K562 (cell line): ENCODE measurements at regions not wholly inside any gene's neighbourhood (a gene's known extent, or its start where the extent isn't known, plus 50 kb on each side); places are given as distances from the start of the nearest gene placed in this dataset.

ENCODE experiments used
- ATAC-seq: fragments of 200-7000 bp; cut with Tn5 transposase; 3 replicates; pipeline ENCODE4 v1.9.1; 2020; ENCODE audit warnings: moderate library complexity
- BruUV-seq: library from RNA; stranded (reverse); fragments of 400-500 nt; replicated peaks from 2 replicates; lab custom pipeline; 2021; lab: Mats Ljungman, UMichigan
- CTCF ChIA-PET: fragments of 300-600 bp; formaldehyde crosslinking; extraction: SDS; loops from one replicate; lab custom pipeline; 2021; ENCODE audit warnings: low intra/inter-chr PET ratio; lab: Yijun Ruan, JAX
- POLR2A ChIA-PET: fragments of 300-600, 350-650 bp; sonication (Branson Sonifier 250); formaldehyde crosslinking; extraction: SDS; loops from one replicate; lab custom pipeline; 2021; ENCODE audit warnings: antibody characterized with exemption, inconsistent platforms; lab: Yijun Ruan, JAX
- DNase-seq, 4 experiments: peaks; one replicate each; pipeline versions ENCODE4 v3.0.0 to v3.0.0-alpha.2; 2011 to 2018; ENCODE audit warnings: low spot score in 3 of 4, mixed read lengths in 3 of 4; ENCODE audit errors: extremely low read depth in 1 of 4
- FAIRE-seq: peaks from 2 replicates; lab custom pipeline; 2011; peaks lifted over from hg19 to GRCh38; lab: Jason Lieb, UNC
- H2AFZ ChIP-seq: 2 replicates; pipeline ENCODE4 v1.6.0; 2011; ENCODE audit warnings: low read depth, low read length, control low read depth, inconsistent platforms
- H3K27ac ChIP-seq: fragments of 200-600 bp; 3 replicates; pipeline ENCODE4 v1.8.0; 2011; ENCODE audit warnings: low read depth, mild to moderate bottlenecking, control low read depth, inconsistent platforms, low read length, moderate library complexity, mixed read lengths; ENCODE audit errors: extremely low read depth
- H3K27me3 ChIP-seq, 2 experiments: fragments of 300-600 bp in 1 of 2; 2 replicates in 1 of 2; 3 replicates in 1 of 2; pipeline versions ENCODE4 v1.6.0 to v1.8.0; 2011; ENCODE audit warnings: inconsistent platforms in 2 of 2, low read length in 2 of 2, mild to moderate bottlenecking in 1 of 2, mixed read lengths in 1 of 2, moderate library complexity in 1 of 2; ENCODE audit not compliant: control insufficient read depth in 2 of 2, insufficient read depth in 2 of 2
- H3K36me3 ChIP-seq: fragments of 300-600 bp; 3 replicates; pipeline ENCODE4 v1.8.0; 2011; ENCODE audit warnings: mild to moderate bottlenecking, low read length, inconsistent platforms; ENCODE audit not compliant: control insufficient read depth, insufficient read depth
- H3K4me1 ChIP-seq, 2 experiments: fragments of 200-600 bp in 1 of 2; replicated peaks in 1 of 2; 2 replicates in 1 of 2; 3 replicates in 1 of 2; pipeline versions ENCODE4 v1.5.1 to v1.8.0; 2011; ENCODE audit warnings: inconsistent platforms in 2 of 2, low read length in 2 of 2, mild to moderate bottlenecking in 1 of 2, mixed read lengths in 1 of 2, moderate library complexity in 1 of 2; ENCODE audit not compliant: control insufficient read depth in 2 of 2, insufficient read depth in 2 of 2
- H3K4me2 ChIP-seq: 2 replicates; pipeline ENCODE4 v1.6.1; 2011; ENCODE audit warnings: low read length, control low read depth, inconsistent platforms, mixed read lengths; ENCODE audit not compliant: insufficient read depth
- H3K4me3 ChIP-seq: fragments of 200-600 bp; sonication (generic), shearing (Covaris generic); 2 replicates; pipeline ENCODE4 v1.5.1; 2016; ENCODE audit warnings: control low read depth, inconsistent platforms
- H3K79me2 ChIP-seq: fragments of 200-600 bp; 3 replicates; pipeline ENCODE4 v1.8.0; 2011; ENCODE audit warnings: low read length, inconsistent platforms; ENCODE audit not compliant: control insufficient read depth, insufficient read depth
- H3K9ac ChIP-seq, 2 experiments: 2 replicates each; pipeline versions ENCODE4 v1.6.0 to v1.6.1; 2011; ENCODE audit warnings: low read depth in 2 of 2, low read length in 2 of 2, control low read depth in 1 of 2, inconsistent platforms in 1 of 2, mild to moderate bottlenecking in 1 of 2, mixed read lengths in 1 of 2; ENCODE audit not compliant: insufficient read depth in 1 of 2
- H3K9me1 ChIP-seq: one replicate; pipeline ENCODE4 v1.6.0; 2011; ENCODE audit warnings: inconsistent platforms, mild to moderate bottlenecking, low read length, moderate library complexity; ENCODE audit not compliant: control insufficient read depth, insufficient read depth
- H3K9me3 ChIP-seq: replicated peaks from 2 replicates; pipeline ENCODE4 v1.5.1; 2011; ENCODE audit warnings: low read depth, low read length, inconsistent platforms; ENCODE audit not compliant: control insufficient read depth, insufficient read depth
- H4K20me1 ChIP-seq: replicated peaks from 2 replicates; pipeline ENCODE4 v1.6.1; 2011; ENCODE audit warnings: low read length, inconsistent platforms, mixed read lengths; ENCODE audit not compliant: control insufficient read depth, insufficient read depth
- ETV6 ChIP-seq, 3 experiments: fragments of 150-350 bp in 1 of 3; sonication (generic) in 1 of 3; formaldehyde crosslinking in 1 of 3; IDR thresholded peaks; 2 replicates each; pipeline versions ENCODE4 v1.6.1 to v1.8.0; 2014 to 2022; ENCODE audit warnings: borderline replicate concordance in 2 of 3, low read depth in 2 of 3, antibody characterized with exemption in 1 of 3, low read length in 1 of 3, mild to moderate bottlenecking in 1 of 3, missing genetic modification reagents in 1 of 3
- KDM1A ChIP-seq, 2 experiments: fragments of 450-650 bp; IDR thresholded peaks; 2 replicates each; pipeline ENCODE4 v1.6.1; 2016; ENCODE audit warnings: mild to moderate bottlenecking in 2 of 2
- MAZ ChIP-seq, 2 experiments: fragments of 450-650 bp in 1 of 2; sonication (generic) in 1 of 2; formaldehyde crosslinking; IDR thresholded peaks in 1 of 2; conservative IDR thresholded peaks in 1 of 2; 2 replicates each; pipeline versions ENCODE4 v1.4.0 to v1.5.0; 2020; ENCODE audit warnings: mild to moderate bottlenecking in 1 of 2, missing genetic modification reagents in 1 of 2
- MCM5 ChIP-seq: fragments of 450-650 bp; IDR thresholded peaks from 2 replicates; pipeline ENCODE4 v1.6.1; 2016; ENCODE audit warnings: low read depth
- PHF21A ChIP-seq: fragments of 450-650 bp; IDR thresholded peaks from 2 replicates; pipeline ENCODE4 v1.6.1; 2017; ENCODE audit warnings: low read depth, borderline replicate concordance
- POLR2B ChIP-seq: fragments of 450-650 bp; IDR thresholded peaks from 2 replicates; pipeline ENCODE4 v1.6.1; 2018; ENCODE audit warnings: low read depth; ENCODE audit not compliant: partially characterized antibody
- PURB ChIP-seq: sonication (generic); formaldehyde crosslinking; IDR thresholded peaks from 2 replicates; pipeline ENCODE4 v1.9.0; 2021; ENCODE audit warnings: low read depth, mild to moderate bottlenecking, missing genetic modification reagents
- RBM15 ChIP-seq: fragments of 200-400 bp; formaldehyde crosslinking; IDR thresholded peaks from 2 replicates; pipeline ENCODE4 v1.6.1; 2018; ENCODE audit warnings: mild to moderate bottlenecking, low read length, moderate library complexity; ENCODE audit not compliant: insufficient read depth
- RHOXF2B ChIP-seq: fragments of 250-450 bp; sonication (Bioruptor Pico); conservative IDR thresholded peaks from 2 replicates; pipeline ENCODE4 v1.5.1; 2021
- SETDB1 ChIP-seq: IDR thresholded peaks from one replicate; pipeline ENCODE4 v1.6.1; 2012; ENCODE audit warnings: low read length, control low read depth, inconsistent platforms
- TARDBP ChIP-seq: fragments of 450-650 bp; IDR thresholded peaks from 2 replicates; pipeline ENCODE4 v1.6.1; 2016
- TCF7L2 ChIP-seq: fragments of 150-350 bp; IDR thresholded peaks from 2 replicates; pipeline ENCODE4 v1.6.1; 2016; ENCODE audit warnings: low read depth, mild to moderate bottlenecking, low read length, moderate library complexity
- TEAD4 ChIP-seq, 2 experiments: sonication (generic) in 1 of 2; formaldehyde crosslinking in 1 of 2; IDR thresholded peaks; 2 replicates each; pipeline versions ENCODE4 v1.6.1 to v1.8.0; 2012 to 2022; ENCODE audit warnings: borderline replicate concordance in 1 of 2, inconsistent platforms in 1 of 2, low read length in 1 of 2, mild to moderate bottlenecking in 1 of 2, missing genetic modification reagents in 1 of 2
- ZNF232 ChIP-seq: sonication (generic); formaldehyde crosslinking; IDR thresholded peaks from 2 replicates; pipeline ENCODE4 v1.8.0; 2022; ENCODE audit warnings: mild to moderate bottlenecking, missing genetic modification reagents
- ZNF717 ChIP-seq: fragments of 250-450 bp; sonication (Bioruptor Pico); IDR thresholded peaks from 2 replicates; pipeline ENCODE4 v1.5.0; 2021
- WGBS: fragments of 100-300 bp; shearing (Covaris generic); methylation state at CpG from one replicate; pipeline ENCODE4 v1.1.6; 2016; ENCODE audit warnings: low coverage, mixed read lengths; ENCODE audit not compliant: insufficient coverage; ENCODE audit errors: missing lambda C conversion rate; 5-methylcytosine and 5-hydroxymethylcytosine counted together
- in situ Hi-C: fragments of 300-500 bp; cut with MboI; formaldehyde crosslinking; loops from 4 replicates; pipeline ENCODE4 v1.15.0; 2018; ENCODE audit warnings: inconsistent platforms, mixed read lengths
- intact Hi-C: fragments of 100-400 bp; cut with micrococcal nuclease; formaldehyde crosslinking; loops from 2 replicates; pipeline ENCODE4 v1.14.2; 2022
- TF ChIP-seq, protein P1 (sequence below): fragments of 250-450 bp; sonication (Bioruptor Pico); IDR thresholded peaks from 2 replicates; pipeline ENCODE4 v1.5.0; 2022; ENCODE audit warnings: mild to moderate bottlenecking
- TF ChIP-seq, protein P2 (sequence below): sonication (generic); formaldehyde crosslinking; IDR thresholded peaks from 2 replicates; pipeline ENCODE4 v1.8.0; 2022; ENCODE audit warnings: missing genetic modification reagents, mild to moderate bottlenecking, borderline replicate concordance
- TF ChIP-seq, protein P3 (sequence below): fragments of 450-650 bp; formaldehyde crosslinking; IDR thresholded peaks from 2 replicates; pipeline ENCODE4 v1.4.0; 2020; ENCODE audit warnings: mild to moderate bottlenecking

DNA sequence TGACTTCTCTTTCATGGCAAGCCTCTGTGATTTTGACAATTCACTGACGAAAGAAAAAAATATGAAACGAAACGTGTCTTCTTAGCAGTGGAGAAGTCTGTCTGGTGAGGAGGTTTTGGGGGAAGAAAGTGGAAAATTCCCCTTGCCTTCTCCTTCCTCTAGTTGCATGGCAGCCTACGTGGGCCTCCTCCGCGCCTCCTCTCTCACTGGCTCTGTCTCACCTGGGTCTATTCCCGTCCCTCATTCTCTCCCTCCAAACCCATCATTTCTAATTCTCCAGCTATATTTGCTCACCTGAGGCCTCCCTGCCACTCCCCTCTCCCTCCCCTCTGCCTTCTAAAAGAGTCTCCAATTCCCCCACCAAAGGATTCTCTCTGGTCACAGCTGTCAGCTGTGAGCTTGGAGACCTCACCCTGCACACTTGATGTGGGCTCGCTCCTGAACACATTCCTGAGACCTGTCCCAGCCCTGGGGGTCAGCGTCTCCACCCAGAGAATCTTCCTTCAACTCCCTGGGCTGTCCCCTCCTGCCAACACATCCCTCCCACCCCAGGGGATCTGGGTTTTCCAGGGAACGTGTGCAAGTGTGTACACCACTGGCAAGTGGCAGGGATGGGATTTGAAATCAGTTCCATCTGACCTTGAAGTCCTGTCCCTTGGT is 159.6 kb upstream of the PMEPA1 start:
- H2AFZ ChIP-seq = no peak overlapping the region
- H3K4me3 ChIP-seq = no peak overlapping the region
- no peaks in the 10 kb centered on the region for H3K79me2 ChIP-seq
- no peaks in the 10 kb centered on the region for H4K20me1 ChIP-seq
- H3K9ac ChIP-seq = no peak overlapping the region
- TF ChIP-seq TCF7L2 (no peak), PURB (CRISPR knock-in tag) (no peak), ZNF232 (CRISPR knock-in tag) (no peak), PHF21A (no peak), ZNF717 (CRISPR knock-in tag) (no peak), RHOXF2B (no peak), SETDB1 (no peak), MCM5 (no peak), POLR2B (no peak), MAZ (CRISPR knock-in tag; conservative IDR thresholded peaks at IDR 0.05 in 1 of 2, IDR thresholded peaks at IDR 0.05 in 1 of 2) (no peak), ETV6 (IDR thresholded peaks at IDR 0.05; ENCODE audit: borderline replicate concordance in 1 of 2, low read depth in 2 of 2, low read length in 1 of 2) (no peak), ETV6 (CRISPR knock-in tag; IDR thresholded peaks at IDR 0.05; ENCODE audit: borderline replicate concordance) (no peak), RBM15 (no peak), KDM1A (IDR thresholded peaks at IDR 0.05) (no peak), TEAD4 (IDR thresholded peaks at IDR 0.05; ENCODE audit: low read length) (no peak), TEAD4 (CRISPR knock-in tag; IDR thresholded peaks at IDR 0.05; ENCODE audit: borderline replicate concordance) (no peak), TARDBP (no peak)
- TF ChIP-seq, protein P1, sequence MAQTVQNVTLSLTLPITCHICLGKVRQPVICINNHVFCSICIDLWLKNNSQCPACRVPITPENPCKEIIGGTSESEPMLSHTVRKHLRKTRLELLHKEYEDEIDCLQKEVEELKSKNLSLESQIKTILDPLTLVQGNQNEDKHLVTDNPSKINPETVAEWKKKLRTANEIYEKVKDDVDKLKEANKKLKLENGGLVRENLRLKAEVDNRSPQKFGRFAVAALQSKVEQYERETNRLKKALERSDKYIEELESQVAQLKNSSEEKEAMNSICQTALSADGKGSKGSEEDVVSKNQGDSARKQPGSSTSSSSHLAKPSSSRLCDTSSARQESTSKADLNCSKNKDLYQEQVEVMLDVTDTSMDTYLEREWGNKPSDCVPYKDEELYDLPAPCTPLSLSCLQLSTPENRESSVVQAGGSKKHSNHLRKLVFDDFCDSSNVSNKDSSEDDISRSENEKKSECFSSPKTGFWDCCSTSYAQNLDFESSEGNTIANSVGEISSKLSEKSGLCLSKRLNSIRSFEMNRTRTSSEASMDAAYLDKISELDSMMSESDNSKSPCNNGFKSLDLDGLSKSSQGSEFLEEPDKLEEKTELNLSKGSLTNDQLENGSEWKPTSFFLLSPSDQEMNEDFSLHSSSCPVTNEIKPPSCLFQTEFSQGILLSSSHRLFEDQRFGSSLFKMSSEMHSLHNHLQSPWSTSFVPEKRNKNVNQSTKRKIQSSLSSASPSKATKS (CRISPR knock-in tag) = no peak
- TF ChIP-seq, protein P2, sequence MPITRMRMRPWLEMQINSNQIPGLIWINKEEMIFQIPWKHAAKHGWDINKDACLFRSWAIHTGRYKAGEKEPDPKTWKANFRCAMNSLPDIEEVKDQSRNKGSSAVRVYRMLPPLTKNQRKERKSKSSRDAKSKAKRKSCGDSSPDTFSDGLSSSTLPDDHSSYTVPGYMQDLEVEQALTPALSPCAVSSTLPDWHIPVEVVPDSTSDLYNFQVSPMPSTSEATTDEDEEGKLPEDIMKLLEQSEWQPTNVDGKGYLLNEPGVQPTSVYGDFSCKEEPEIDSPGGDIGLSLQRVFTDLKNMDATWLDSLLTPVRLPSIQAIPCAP (CRISPR knock-in tag) = no peak
- TF ChIP-seq, protein P3, sequence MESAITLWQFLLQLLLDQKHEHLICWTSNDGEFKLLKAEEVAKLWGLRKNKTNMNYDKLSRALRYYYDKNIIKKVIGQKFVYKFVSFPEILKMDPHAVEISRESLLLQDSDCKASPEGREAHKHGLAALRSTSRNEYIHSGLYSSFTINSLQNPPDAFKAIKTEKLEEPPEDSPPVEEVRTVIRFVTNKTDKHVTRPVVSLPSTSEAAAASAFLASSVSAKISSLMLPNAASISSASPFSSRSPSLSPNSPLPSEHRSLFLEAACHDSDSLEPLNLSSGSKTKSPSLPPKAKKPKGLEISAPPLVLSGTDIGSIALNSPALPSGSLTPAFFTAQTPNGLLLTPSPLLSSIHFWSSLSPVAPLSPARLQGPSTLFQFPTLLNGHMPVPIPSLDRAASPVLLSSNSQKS (CRISPR knock-in tag) = no peak
- H3K27me3 ChIP-seq = peaks cover 3 to 36% of the 10 kb centered on the region in 2 experiments; a peak in 2 of 5 replicates
- H3K4me1 ChIP-seq = no peaks in the 10 kb centered on the region
- FAIRE-seq (no peak), ATAC-seq (no peak), DNase-seq (no peak)
- 0% methylated on average over 9 of the region's 10 CpGs for WGBS
- no peaks in the 10 kb centered on the region for H3K9me3 ChIP-seq
- CTCF ChIA-PET = no interaction called here
- POLR2A ChIA-PET = interaction anchor here (0.6 kb wide), 1 partner anchor 201 kb away, joined by 3 read pairs; no protein-coding TSS in a partner anchor
- intact Hi-C loops (no loop called here), in situ Hi-C loops (no loop called here)
- no TSS peak for BruUV-seq
- H3K36me3 ChIP-seq = no peaks in the 10 kb centered on the region
- no peaks in the 10 kb centered on the region for H3K9me1 ChIP-seq
- H3K4me2 ChIP-seq = no peak overlapping the region
- no peak overlapping the region for H3K27ac ChIP-seq
